NCI-H748 treated with DMSO at 0.1 percent for 48 hours (cell line): ENCODE measurements at regions not wholly inside any gene's neighbourhood (a gene's known extent, or its start where the extent isn't known, plus 50 kb on each side); places are given as distances from the start of the nearest gene placed in this dataset.

ENCODE experiments used
- DNase-seq: peaks from one replicate; lab custom pipeline; 2025; lab: John Stamatoyannopoulos, UW

- DNase-seq = no peak
Measured at GRCh38 chr16:54362591-54363206, 76.1 kb upstream of the IRX3 start.

- no peak for DNase-seq
Measured at GRCh38 chr16:54361246-54361645, 74.7 kb upstream of the IRX3 start.

- no peak for DNase-seq
Measured at GRCh38 chr16:54360681-54361080, 74.1 kb upstream of the IRX3 start.

DNA sequence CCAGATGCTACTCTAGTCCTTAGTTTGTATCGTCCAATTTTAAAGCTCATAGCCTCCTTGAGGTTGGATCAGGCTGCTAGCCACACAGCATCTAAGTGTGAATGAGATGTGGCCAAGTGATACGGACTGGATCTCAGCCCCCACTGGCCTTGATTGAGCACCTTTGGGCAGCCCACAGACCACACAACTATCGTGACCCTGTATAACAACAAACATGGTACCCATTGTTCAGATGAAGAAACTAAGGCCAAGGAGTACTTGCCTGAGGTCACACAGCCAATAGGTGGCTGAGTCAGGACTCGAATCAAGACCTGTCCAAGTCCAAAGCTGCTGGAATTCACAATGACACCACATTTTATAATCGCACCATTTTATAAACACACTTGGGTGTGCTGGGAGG lies 73.0 kb upstream of the IRX3 start:
- DNase-seq = no peak

- DNase-seq = no peak
Measured at GRCh38 chr16:54359081-54359480, 72.5 kb upstream of the IRX3 start.

- DNase-seq = no peak
Measured at GRCh38 chr16:54356391-54356790, 69.8 kb upstream of the IRX3 start.

DNA sequence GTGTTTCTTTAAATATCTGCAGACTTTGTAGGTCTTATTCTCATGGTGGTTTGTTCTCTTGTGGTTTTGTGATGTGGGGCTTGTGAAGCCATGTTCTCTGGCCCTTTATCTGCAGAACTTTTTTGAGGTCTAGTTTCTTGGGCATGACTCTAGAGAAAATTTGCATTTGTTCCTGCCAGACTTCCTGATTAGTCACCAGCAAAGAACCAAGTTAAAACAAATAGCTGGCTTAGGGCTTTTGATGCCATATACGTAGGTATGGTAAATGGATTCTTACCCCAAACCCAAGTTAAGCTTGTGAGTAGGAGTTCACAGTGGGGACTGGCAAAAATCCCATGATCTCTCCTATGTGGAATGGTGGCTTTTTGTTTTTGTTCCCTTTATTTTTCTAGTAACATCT lies 68.7 kb upstream of the IRX3 start:
- no peak for DNase-seq

GRCh38 chr16:54353097-54353496 lies 66.5 kb upstream of the IRX3 start:
- DNase-seq = no peak

GRCh38 chr16:54351171-54351570 lies 64.6 kb upstream of the IRX3 start:
- no peak for DNase-seq

DNA sequence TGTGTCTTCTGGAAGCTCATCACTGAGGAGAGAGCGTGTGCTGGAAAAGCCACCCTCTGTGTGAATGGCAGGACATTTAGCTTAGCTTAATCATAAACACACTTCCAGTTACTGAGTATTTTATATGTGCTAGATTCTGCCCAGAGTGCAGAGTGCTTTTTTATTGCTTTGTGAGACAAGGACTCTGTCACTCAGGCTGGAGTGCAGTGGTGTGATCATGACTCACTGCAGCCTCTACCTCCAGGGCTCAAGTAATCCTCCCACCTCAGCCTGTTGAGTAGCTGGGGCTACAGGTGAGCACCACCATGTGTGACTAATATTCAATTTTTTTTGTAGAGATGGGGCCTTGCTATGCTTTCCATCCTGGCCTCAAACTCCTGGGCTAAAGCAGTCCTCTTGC lies 61.4 kb upstream of the IRX3 start:
- no peak for DNase-seq

- no peak for DNase-seq
Measured at GRCh38 chr16:54346041-54346440, 59.5 kb upstream of the IRX3 start.

GRCh38 chr16:54344646-54345630 lies 58.4 kb upstream of the IRX3 start:
- no peak for DNase-seq

DNA sequence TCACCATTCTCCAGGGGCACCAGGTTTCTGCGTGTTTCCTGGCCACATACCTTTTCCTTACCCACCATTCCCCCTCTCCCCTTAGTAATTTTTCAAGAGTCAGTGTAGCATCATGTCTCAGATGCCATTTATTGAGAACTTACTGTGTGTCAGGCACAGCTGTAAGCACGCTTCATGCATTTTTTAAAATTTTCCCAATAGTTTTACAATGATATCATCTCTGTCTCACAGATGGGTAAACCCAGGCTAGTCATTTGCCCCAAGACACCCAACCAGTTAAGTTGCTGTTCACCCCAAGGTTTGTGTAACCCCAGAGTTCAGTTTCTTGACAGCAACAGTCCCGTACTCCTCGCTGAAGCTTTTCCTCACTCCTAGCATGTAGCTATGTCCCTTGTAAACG lies 56.4 kb upstream of the IRX3 start:
- no peak for DNase-seq

- DNase-seq = peak; percentile 81
Measured at GRCh38 chr16:54341892-54342776, 55.5 kb upstream of the IRX3 start.

DNA sequence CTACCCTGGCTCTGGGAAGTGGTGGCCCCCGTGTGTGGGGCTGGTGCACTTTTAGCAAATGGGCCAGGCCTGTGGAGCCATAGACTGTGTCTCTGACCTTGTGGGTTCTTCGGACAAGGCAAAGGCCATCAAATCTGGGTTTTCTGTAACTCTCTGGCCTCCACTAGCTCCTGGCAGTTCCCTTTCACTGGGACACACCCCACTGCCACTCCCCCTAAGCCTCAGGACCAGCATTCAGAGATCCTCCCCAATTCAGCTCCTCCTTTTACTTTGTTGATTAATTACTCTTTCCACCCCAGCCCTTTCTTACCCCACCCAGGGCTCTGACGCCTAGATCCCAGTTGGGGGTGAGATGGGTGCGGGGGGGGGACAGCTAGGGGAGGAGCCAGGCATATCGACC lies 53.9 kb upstream of the IRX3 start:
- DNase-seq = no peak

GRCh38 chr16:54336631-54337204 lies 50.1 kb upstream of the IRX3 start:
- DNase-seq = no peak
